PC-9 (cell line): ENCODE measurements at regions not wholly inside any gene's neighbourhood (a gene's known extent, or its start where the extent isn't known, plus 50 kb on each side); places are given as distances from the start of the nearest gene placed in this dataset.

ENCODE experiments used
- BruUV-seq: library from RNA; stranded (reverse); fragments of 400-500 nt; replicated peaks from 2 replicates; lab custom pipeline; 2021; lab: Mats Ljungman, UMichigan
- CTCF ChIA-PET: fragments of 300-600 bp; sonication (Branson Sonifier 250); formaldehyde crosslinking; loops from one replicate; lab custom pipeline; 2022; ENCODE audit warnings: antibody characterized with exemption; lab: Charles Lee
- POLR2A ChIA-PET: fragments of 300-600 bp; sonication (Branson Sonifier 250); formaldehyde crosslinking; loops from one replicate; lab custom pipeline; 2022; ENCODE audit warnings: antibody characterized with exemption; ENCODE audit not compliant: unreplicated experiment; lab: Charles Lee
- DNase-seq, 2 experiments: peaks; one replicate each; pipeline versions ENCODE4 v3.0.0 to v3.0.0-alpha.2; 2015 to 2022; ENCODE audit warnings: mixed read lengths in 1 of 2
- H2AFZ ChIP-seq: fragments of 200-600 bp; sonication (generic); 2 replicates; pipeline ENCODE4 v1.8.1; 2017; ENCODE audit warnings: antibody characterized with exemption
- H3F3A ChIP-seq: fragments of 200-600 bp; sonication (generic); 2 replicates; pipeline ENCODE4 v1.8.1; 2017; ENCODE audit warnings: antibody characterized with exemption, mild to moderate bottlenecking, low read depth; ENCODE audit not compliant: insufficient read depth
- H3K27ac ChIP-seq: fragments of 200-600 bp; sonication (generic); 2 replicates; pipeline ENCODE4 v1.6.1; 2016; ENCODE audit warnings: mixed run types
- H3K27me3 ChIP-seq: fragments of 200-600 bp; sonication (generic); 2 replicates; pipeline ENCODE4 v1.6.1; 2016; ENCODE audit warnings: low read depth, mixed run types; ENCODE audit not compliant: insufficient read depth
- H3K36me3 ChIP-seq: fragments of 200-600 bp; sonication (generic); 2 replicates; pipeline ENCODE4 v1.6.1; 2016; ENCODE audit warnings: low read depth, mixed run types
- H3K4me1 ChIP-seq: fragments of 200-600 bp; sonication (generic); replicated peaks from 2 replicates; pipeline ENCODE4 v1.6.1; 2016; ENCODE audit warnings: mixed run types; ENCODE audit not compliant: insufficient read depth
- H3K4me2 ChIP-seq: fragments of 200-600 bp; sonication (generic); 2 replicates; pipeline ENCODE4 v1.6.1; 2017; ENCODE audit warnings: mixed run types
- H3K4me3 ChIP-seq: fragments of 200-600 bp; sonication (generic); 2 replicates; pipeline ENCODE4 v1.6.1; 2016; ENCODE audit warnings: mixed run types
- H3K79me2 ChIP-seq: fragments of 200-600 bp; sonication (generic); 2 replicates; pipeline ENCODE4 v1.6.1; 2017; ENCODE audit warnings: low read depth, mixed run types
- H3K9me2 ChIP-seq: fragments of 200-600 bp; sonication (generic); 2 replicates; pipeline ENCODE4 v1.8.1; 2017; ENCODE audit warnings: mild to moderate bottlenecking; ENCODE audit not compliant: insufficient read depth
- H3K9me3 ChIP-seq: fragments of 200-600 bp; sonication (generic); 2 replicates; pipeline ENCODE4 v1.8.1; 2016; ENCODE audit warnings: low read depth; ENCODE audit not compliant: insufficient read depth
- H4K20me1 ChIP-seq: fragments of 200-600 bp; sonication (generic); 2 replicates; pipeline ENCODE4 v1.8.1; 2017; ENCODE audit not compliant: insufficient read depth
- EZH2 ChIP-seq: fragments of 200-600 bp; sonication (generic); IDR thresholded peaks from 2 replicates; pipeline ENCODE4 v1.8.0; 2017; ENCODE audit warnings: antibody characterized with exemption, low read depth
- intact Hi-C: fragments of 100-400 bp; cut with micrococcal nuclease; formaldehyde crosslinking; loops from one replicate; pipeline ENCODE4 v1.10.0; 2022; ENCODE audit not compliant: unreplicated experiment
- TF ChIP-seq, protein P1 (sequence below): fragments of 200-600 bp; sonication (generic); conservative IDR thresholded peaks from 2 replicates; pipeline ENCODE4 v1.6.1; 2017; ENCODE audit warnings: mixed run types, antibody characterized with exemption, mild to moderate bottlenecking, moderate library complexity

DNA sequence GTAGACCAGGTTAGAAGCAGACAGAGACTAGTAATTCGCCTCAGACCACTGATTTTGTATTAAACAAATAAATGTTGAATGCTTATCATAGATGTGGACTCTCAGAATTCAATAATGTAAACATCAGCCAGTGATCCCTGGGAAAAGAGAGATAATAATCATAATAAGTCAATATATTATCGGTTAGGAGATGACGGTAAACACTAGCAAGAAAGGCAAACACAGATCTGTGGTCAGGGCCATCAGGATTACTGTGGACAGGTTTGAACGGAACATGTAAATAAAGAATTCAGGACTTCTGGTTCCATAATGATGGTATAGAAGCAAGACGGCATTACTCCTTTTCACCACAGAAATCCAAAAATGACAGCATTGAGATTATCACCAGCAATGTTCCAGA is 861.6 kb downstream of the CBLN2 start:
- Histone ChIP-seq H3K27ac (no peak overlapping the region), H4K20me1 (no peaks in the 10 kb centered on the region), H3K36me3 (no peaks in the 10 kb centered on the region), H3K79me2 (no peaks in the 10 kb centered on the region), H3K9me2 (no peaks in the 10 kb centered on the region), H3K4me1 (no peaks in the 10 kb centered on the region), H3K27me3 (no peaks in the 10 kb centered on the region), H3K4me2 (no peak overlapping the region), H3F3A (no peaks in the 10 kb centered on the region), H2AFZ (0 out of 2 replicates have a peak overlapping the region, but pooled peaks have one; percentile 11), H3K4me3 (no peak overlapping the region), H3K9me3 (0 out of 2 replicates have a peak, but pooled peaks cover 3% of the 10 kb centered on the region)
- ChIA-PET CTCF (no interaction called here), POLR2A (no interaction called here)
- TF ChIP-seq EZH2 = no peak
- TF ChIP-seq, protein P1, sequence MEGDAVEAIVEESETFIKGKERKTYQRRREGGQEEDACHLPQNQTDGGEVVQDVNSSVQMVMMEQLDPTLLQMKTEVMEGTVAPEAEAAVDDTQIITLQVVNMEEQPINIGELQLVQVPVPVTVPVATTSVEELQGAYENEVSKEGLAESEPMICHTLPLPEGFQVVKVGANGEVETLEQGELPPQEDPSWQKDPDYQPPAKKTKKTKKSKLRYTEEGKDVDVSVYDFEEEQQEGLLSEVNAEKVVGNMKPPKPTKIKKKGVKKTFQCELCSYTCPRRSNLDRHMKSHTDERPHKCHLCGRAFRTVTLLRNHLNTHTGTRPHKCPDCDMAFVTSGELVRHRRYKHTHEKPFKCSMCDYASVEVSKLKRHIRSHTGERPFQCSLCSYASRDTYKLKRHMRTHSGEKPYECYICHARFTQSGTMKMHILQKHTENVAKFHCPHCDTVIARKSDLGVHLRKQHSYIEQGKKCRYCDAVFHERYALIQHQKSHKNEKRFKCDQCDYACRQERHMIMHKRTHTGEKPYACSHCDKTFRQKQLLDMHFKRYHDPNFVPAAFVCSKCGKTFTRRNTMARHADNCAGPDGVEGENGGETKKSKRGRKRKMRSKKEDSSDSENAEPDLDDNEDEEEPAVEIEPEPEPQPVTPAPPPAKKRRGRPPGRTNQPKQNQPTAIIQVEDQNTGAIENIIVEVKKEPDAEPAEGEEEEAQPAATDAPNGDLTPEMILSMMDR = no peak
- DNase-seq = no peak
- intact Hi-C loops = no loop called here
- no TSS peak for BruUV-seq

DNA sequence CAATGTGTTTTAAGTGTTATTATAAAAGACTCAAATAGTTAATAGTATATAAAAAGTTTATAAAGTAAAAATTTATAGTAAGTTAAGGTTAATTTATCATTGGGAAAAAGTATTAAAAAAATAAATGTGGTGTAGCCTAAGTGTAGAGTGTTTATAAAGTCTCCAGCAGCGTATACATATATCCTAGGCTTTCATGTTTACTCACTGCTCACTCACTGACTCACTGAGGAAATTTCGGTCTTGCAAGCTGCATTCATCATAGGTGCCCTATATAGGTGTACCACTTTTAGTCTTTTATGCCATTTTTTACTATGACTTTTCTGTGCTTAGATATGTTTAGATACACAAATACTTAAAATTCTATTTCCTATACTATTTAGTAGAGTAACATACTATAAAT is 866.0 kb downstream of the CBLN2 start:
- no peak for DNase-seq
- H2AFZ ChIP-seq = no peak overlapping the region
- intact Hi-C loops = no loop called here

DNA sequence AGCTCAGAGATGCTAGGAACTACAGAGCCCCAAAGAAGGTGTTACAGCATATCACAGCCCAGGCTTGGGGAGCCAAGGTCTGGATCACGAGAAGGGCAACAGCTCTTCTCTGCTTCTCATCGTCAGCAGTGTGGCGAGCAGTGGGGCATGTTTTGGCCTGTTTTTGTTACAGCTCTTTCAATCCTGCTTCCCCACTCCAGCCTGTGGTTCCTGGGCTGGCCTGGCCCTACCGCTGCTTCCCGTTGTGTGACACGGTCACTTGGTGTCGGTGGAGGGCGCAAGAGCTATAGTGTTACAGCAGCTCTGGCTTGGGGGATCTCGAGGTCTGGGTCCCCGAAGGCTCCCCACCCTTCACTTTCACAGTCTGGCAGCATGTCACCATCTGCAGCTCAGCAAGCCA is 870.2 kb downstream of the CBLN2 start:
- ChIA-PET CTCF (no interaction called here), POLR2A (no interaction called here)
- BruUV-seq = no TSS peak

More for the DNA sequence above, 866.0 kb downstream of the CBLN2 start:
- Histone ChIP-seq H3K9me2 (no peaks in the 10 kb centered on the region), H3K9me3 (0 out of 2 replicates have a peak, but pooled peaks cover 3% of the 10 kb centered on the region), H3K27me3 (no peaks in the 10 kb centered on the region), H3K79me2 (no peaks in the 10 kb centered on the region), H3K4me1 (no peaks in the 10 kb centered on the region), H3K36me3 (no peaks in the 10 kb centered on the region), H4K20me1 (no peaks in the 10 kb centered on the region), H3F3A (no peaks in the 10 kb centered on the region), H3K27ac (no peak overlapping the region), H3K4me2 (no peak overlapping the region), H3K4me3 (no peak overlapping the region)
- ChIA-PET POLR2A (no interaction called here), CTCF (no interaction called here)
- no TSS peak for BruUV-seq
- TF ChIP-seq, protein P1 = no peak
- no peak for TF ChIP-seq EZH2

More for the DNA sequence above, 870.2 kb downstream of the CBLN2 start:
- Histone ChIP-seq H2AFZ (no peak overlapping the region), H3K4me1 (no peaks in the 10 kb centered on the region), H3F3A (no peaks in the 10 kb centered on the region), H3K79me2 (no peaks in the 10 kb centered on the region), H3K4me2 (no peak overlapping the region), H3K9me3 (no peaks in the 10 kb centered on the region), H3K4me3 (no peak overlapping the region), H3K27ac (no peak overlapping the region), H4K20me1 (no peaks in the 10 kb centered on the region), H3K9me2 (no peaks in the 10 kb centered on the region), H3K27me3 (no peaks in the 10 kb centered on the region), H3K36me3 (no peaks in the 10 kb centered on the region)
- TF ChIP-seq EZH2 = no peak
- TF ChIP-seq, protein P1 = no peak
- DNase-seq = no peak
- intact Hi-C loops = no loop called here
